Neural cell (in vitro differentiated cells): ENCODE measurements at regions not wholly inside any gene's neighbourhood (a gene's known extent, or its start where the extent isn't known, plus 50 kb on each side); places are given as distances from the start of the nearest gene placed in this dataset.

ENCODE experiments used
- H2AFZ ChIP-seq: fragments of 200-600, 300-800 bp; sonication (generic), shearing (Covaris generic); 2 replicates; pipeline ENCODE4 v1.6.0; 2014; ENCODE audit warnings: low read depth, mild to moderate bottlenecking, antibody characterized with exemption, low read length, moderate library complexity
- H3F3A ChIP-seq: fragments of 200-600 bp; shearing (Covaris generic); 2 replicates; pipeline ENCODE4 v1.6.1; 2016; ENCODE audit warnings: mild to moderate bottlenecking, moderate library complexity, mixed read lengths, antibody characterized with exemption, low read length; ENCODE audit not compliant: insufficient read depth, poor library complexity, severe bottlenecking
- H3K27ac ChIP-seq: fragments of 200-600, 300-800 bp; sonication (generic), shearing (Covaris generic); 2 replicates; pipeline ENCODE4 v1.5.1; 2014; ENCODE audit warnings: mild to moderate bottlenecking, low read length, moderate library complexity
- H3K27me3 ChIP-seq: fragments of 300-800, 200-600 bp; sonication (generic), shearing (Covaris generic); 2 replicates; pipeline ENCODE4 v1.6.0; 2014; ENCODE audit warnings: mild to moderate bottlenecking, low read depth, low read length, moderate library complexity; ENCODE audit not compliant: insufficient read depth
- H3K36me3 ChIP-seq: fragments of 300-800, 200-600 bp; sonication (generic), shearing (Covaris generic); 2 replicates; pipeline ENCODE4 v1.5.1; 2014; ENCODE audit warnings: mild to moderate bottlenecking, antibody characterized with exemption, low read length, moderate library complexity; ENCODE audit not compliant: insufficient read depth
- H3K4me2 ChIP-seq: fragments of 300-800, 200-600 bp; sonication (generic), shearing (Covaris generic); 2 replicates; pipeline ENCODE4 v1.6.0; 2014; ENCODE audit warnings: mild to moderate bottlenecking, low read length
- H3K4me3 ChIP-seq: fragments of 300-800, 200-600 bp; sonication (generic), shearing (Covaris generic); 2 replicates; pipeline ENCODE4 v1.5.1; 2014; ENCODE audit warnings: mild to moderate bottlenecking, low read length, moderate library complexity
- H3K79me2 ChIP-seq: fragments of 200-600 bp; shearing (Covaris generic); replicated peaks from 2 replicates; pipeline ENCODE4 v1.6.0; 2014; ENCODE audit warnings: mild to moderate bottlenecking, low read length, moderate library complexity; ENCODE audit not compliant: insufficient read depth
- H3K9ac ChIP-seq: fragments of 300-800, 200-600 bp; sonication (generic), shearing (Covaris generic); 2 replicates; pipeline ENCODE4 v1.6.1; 2016; ENCODE audit warnings: mild to moderate bottlenecking, low read length, mixed read lengths
- H3K9me2 ChIP-seq: fragments of 200-600 bp; shearing (Covaris generic); 2 replicates; pipeline ENCODE4 v1.6.1; 2016; ENCODE audit warnings: mild to moderate bottlenecking, low read length, mixed read lengths; ENCODE audit not compliant: insufficient read depth
- H3K9me3 ChIP-seq: fragments of 200-600, 300-800 bp; sonication (generic), shearing (Covaris generic); 2 replicates; pipeline ENCODE4 v1.6.1; 2016; ENCODE audit warnings: mild to moderate bottlenecking, mixed run types, low read length, moderate library complexity, mixed read lengths
- H4K20me1 ChIP-seq: fragments of 200-600 bp; shearing (Covaris generic); 2 replicates; pipeline ENCODE4 v1.6.1; 2016; ENCODE audit warnings: mild to moderate bottlenecking, mixed run types; ENCODE audit not compliant: insufficient read depth
- EP300 ChIP-seq: fragments of 450-650 bp; conservative IDR thresholded peaks from 2 replicates; pipeline ENCODE4 v1.6.1; 2014; ENCODE audit warnings: antibody characterized with exemption, mild to moderate bottlenecking, moderate library complexity; ENCODE audit not compliant: poor library complexity, severe bottlenecking
- EZH2 ChIP-seq: fragments of 200-600, 300-800 bp; shearing (Covaris generic), sonication (generic); IDR thresholded peaks from 2 replicates; pipeline ENCODE4 v1.6.1; 2014; ENCODE audit warnings: antibody characterized with exemption, low read length, borderline replicate concordance, mild to moderate bottlenecking; ENCODE audit not compliant: insufficient read depth, poor library complexity, severe bottlenecking
- MXI1 ChIP-seq: fragments of 450-650 bp; conservative IDR thresholded peaks from 2 replicates; pipeline ENCODE4 v1.6.1; 2014; ENCODE audit warnings: antibody characterized with exemption, mild to moderate bottlenecking; ENCODE audit not compliant: poor library complexity, severe bottlenecking
- POLR2AphosphoS5 ChIP-seq: IDR thresholded peaks from 2 replicates; pipeline ENCODE4 v1.6.1; 2012
- RAD21 ChIP-seq: fragments of 450-650 bp; conservative IDR thresholded peaks from 2 replicates; pipeline ENCODE4 v1.6.1; 2014; ENCODE audit warnings: antibody characterized with exemption, mild to moderate bottlenecking, moderate library complexity
- SMC3 ChIP-seq: fragments of 450-650 bp; conservative IDR thresholded peaks from 2 replicates; pipeline ENCODE4 v1.6.1; 2014; ENCODE audit warnings: antibody characterized with exemption, mild to moderate bottlenecking, moderate library complexity; ENCODE audit not compliant: poor library complexity
- TAF1 ChIP-seq: IDR thresholded peaks from 2 replicates; pipeline ENCODE4 v1.6.1; 2012; ENCODE audit warnings: low read depth
- TF ChIP-seq, protein P1 (sequence below): IDR thresholded peaks from 2 replicates; pipeline ENCODE4 v1.6.1; 2012; ENCODE audit warnings: borderline replicate concordance
- TF ChIP-seq, protein P2 (sequence below): fragments of 450-650 bp; IDR thresholded peaks from 2 replicates; pipeline ENCODE4 v1.5.1; 2014; ENCODE audit warnings: antibody characterized with exemption, mild to moderate bottlenecking, moderate library complexity; ENCODE audit not compliant: poor library complexity, severe bottlenecking

- no peak overlapping the region for H3K27ac ChIP-seq
- no peaks in the 10 kb centered on the region for H3K9me2 ChIP-seq
- no peak overlapping the region for H3K9ac ChIP-seq
- no peak overlapping the region for H3K4me2 ChIP-seq
- no peak overlapping the region for H3K4me3 ChIP-seq
- no peak overlapping the region for H2AFZ ChIP-seq
- H3K36me3 ChIP-seq: no peaks in the 10 kb centered on the region
- H3F3A ChIP-seq: no peaks in the 10 kb centered on the region
- no peaks in the 10 kb centered on the region for H4K20me1 ChIP-seq
- H3K79me2 ChIP-seq: no peaks in the 10 kb centered on the region
- no peaks in the 10 kb centered on the region for H3K27me3 ChIP-seq
- no peak for TF ChIP-seq POLR2AphosphoS5
- no peak for TF ChIP-seq MXI1
- TF ChIP-seq TAF1: no peak
- TF ChIP-seq, protein P1, sequence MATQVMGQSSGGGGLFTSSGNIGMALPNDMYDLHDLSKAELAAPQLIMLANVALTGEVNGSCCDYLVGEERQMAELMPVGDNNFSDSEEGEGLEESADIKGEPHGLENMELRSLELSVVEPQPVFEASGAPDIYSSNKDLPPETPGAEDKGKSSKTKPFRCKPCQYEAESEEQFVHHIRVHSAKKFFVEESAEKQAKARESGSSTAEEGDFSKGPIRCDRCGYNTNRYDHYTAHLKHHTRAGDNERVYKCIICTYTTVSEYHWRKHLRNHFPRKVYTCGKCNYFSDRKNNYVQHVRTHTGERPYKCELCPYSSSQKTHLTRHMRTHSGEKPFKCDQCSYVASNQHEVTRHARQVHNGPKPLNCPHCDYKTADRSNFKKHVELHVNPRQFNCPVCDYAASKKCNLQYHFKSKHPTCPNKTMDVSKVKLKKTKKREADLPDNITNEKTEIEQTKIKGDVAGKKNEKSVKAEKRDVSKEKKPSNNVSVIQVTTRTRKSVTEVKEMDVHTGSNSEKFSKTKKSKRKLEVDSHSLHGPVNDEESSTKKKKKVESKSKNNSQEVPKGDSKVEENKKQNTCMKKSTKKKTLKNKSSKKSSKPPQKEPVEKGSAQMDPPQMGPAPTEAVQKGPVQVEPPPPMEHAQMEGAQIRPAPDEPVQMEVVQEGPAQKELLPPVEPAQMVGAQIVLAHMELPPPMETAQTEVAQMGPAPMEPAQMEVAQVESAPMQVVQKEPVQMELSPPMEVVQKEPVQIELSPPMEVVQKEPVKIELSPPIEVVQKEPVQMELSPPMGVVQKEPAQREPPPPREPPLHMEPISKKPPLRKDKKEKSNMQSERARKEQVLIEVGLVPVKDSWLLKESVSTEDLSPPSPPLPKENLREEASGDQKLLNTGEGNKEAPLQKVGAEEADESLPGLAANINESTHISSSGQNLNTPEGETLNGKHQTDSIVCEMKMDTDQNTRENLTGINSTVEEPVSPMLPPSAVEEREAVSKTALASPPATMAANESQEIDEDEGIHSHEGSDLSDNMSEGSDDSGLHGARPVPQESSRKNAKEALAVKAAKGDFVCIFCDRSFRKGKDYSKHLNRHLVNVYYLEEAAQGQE: no peak
- no peak for TF ChIP-seq EZH2
- TF ChIP-seq EP300: no peak
- TF ChIP-seq, protein P2, sequence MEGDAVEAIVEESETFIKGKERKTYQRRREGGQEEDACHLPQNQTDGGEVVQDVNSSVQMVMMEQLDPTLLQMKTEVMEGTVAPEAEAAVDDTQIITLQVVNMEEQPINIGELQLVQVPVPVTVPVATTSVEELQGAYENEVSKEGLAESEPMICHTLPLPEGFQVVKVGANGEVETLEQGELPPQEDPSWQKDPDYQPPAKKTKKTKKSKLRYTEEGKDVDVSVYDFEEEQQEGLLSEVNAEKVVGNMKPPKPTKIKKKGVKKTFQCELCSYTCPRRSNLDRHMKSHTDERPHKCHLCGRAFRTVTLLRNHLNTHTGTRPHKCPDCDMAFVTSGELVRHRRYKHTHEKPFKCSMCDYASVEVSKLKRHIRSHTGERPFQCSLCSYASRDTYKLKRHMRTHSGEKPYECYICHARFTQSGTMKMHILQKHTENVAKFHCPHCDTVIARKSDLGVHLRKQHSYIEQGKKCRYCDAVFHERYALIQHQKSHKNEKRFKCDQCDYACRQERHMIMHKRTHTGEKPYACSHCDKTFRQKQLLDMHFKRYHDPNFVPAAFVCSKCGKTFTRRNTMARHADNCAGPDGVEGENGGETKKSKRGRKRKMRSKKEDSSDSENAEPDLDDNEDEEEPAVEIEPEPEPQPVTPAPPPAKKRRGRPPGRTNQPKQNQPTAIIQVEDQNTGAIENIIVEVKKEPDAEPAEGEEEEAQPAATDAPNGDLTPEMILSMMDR: no peak
- no peak for TF ChIP-seq SMC3
- no peak for TF ChIP-seq RAD21
- no peaks in the 10 kb centered on the region for H3K9me3 ChIP-seq
Observed at GRCh38 chr5:125117566-125117965, 371.1 kb upstream of the ZNF608 start.

- TF ChIP-seq EP300: no peak
- H3K4me3 ChIP-seq: no peak overlapping the region
- no peaks in the 10 kb centered on the region for H3F3A ChIP-seq
- no peaks in the 10 kb centered on the region for H3K36me3 ChIP-seq
- H3K4me2 ChIP-seq: no peak overlapping the region
- no peak overlapping the region for H3K9ac ChIP-seq
- H3K9me3 ChIP-seq: no peaks in the 10 kb centered on the region
- H3K27me3 ChIP-seq: no peaks in the 10 kb centered on the region
- no peaks in the 10 kb centered on the region for H4K20me1 ChIP-seq
- no peak overlapping the region for H3K27ac ChIP-seq
- H3K79me2 ChIP-seq: no peaks in the 10 kb centered on the region
- no peak overlapping the region for H2AFZ ChIP-seq
- no peaks in the 10 kb centered on the region for H3K9me2 ChIP-seq
Observed at GRCh38 chr5:125120012-125120411, 373.6 kb upstream of the ZNF608 start.
